Psoas muscle (tissue), 7 donors: ENCODE measurements at regions not wholly inside any gene's neighbourhood (a gene's known extent, or its start where the extent isn't known, plus 50 kb on each side); places are given as distances from the start of the nearest gene placed in this dataset.
A peak's percentile ranks its signal among the peaks of the same experiment; 100 is the strongest.

Experiments used
- ATAC-seq, 4 donors: fragments of 200-7000 bp; cut with Tn5 transposase; one replicate each; pipeline ENCODE4 v1.9.1; 2020; ENCODE audit warnings: moderate library complexity in 3 of 4, mild to moderate bottlenecking in 2 of 4
- DNase-seq, 2 donors: peaks; one replicate each; pipeline ENCODE4 v3.0.0-alpha.2; 2020
- H3K27ac ChIP-seq: fragments of 200-600 bp; one replicate; pipeline ENCODE4 v1.8.0; 2022
- H3K27me3 ChIP-seq, 3 donors: fragments of 200-600 bp in 1 of 3; one replicate each; pipeline versions ENCODE4 v1.6.1 to v1.8.0; 2013 to 2022; ENCODE audit warnings: low read length in 2 of 3, mild to moderate bottlenecking in 2 of 3, moderate library complexity in 1 of 3; ENCODE audit not compliant: insufficient read depth in 3 of 3
- H3K36me3 ChIP-seq, 2 donors: fragments of 200-600 bp in 1 of 2; one replicate each; pipeline versions ENCODE4 v1.6.1 to v1.8.0; 2013 to 2022; ENCODE audit warnings: low read depth in 1 of 2, mild to moderate bottlenecking in 1 of 2, moderate library complexity in 1 of 2; ENCODE audit not compliant: insufficient read depth in 1 of 2
- H3K4me1 ChIP-seq: fragments of 200-600 bp; one replicate; pipeline ENCODE4 v1.8.0; 2022
- H3K4me3 ChIP-seq: fragments of 200-600 bp; one replicate; pipeline ENCODE4 v1.8.0; 2022; ENCODE audit warnings: mild to moderate bottlenecking
- H3K9me3 ChIP-seq: fragments of 200-600 bp; one replicate; pipeline ENCODE4 v1.8.0; 2022
- CTCF ChIP-seq: fragments of 200-600 bp; IDR thresholded peaks from one replicate; pipeline ENCODE4 v1.8.0; 2022; ENCODE audit warnings: antibody characterized with exemption
- WGBS, 3 donors: extraction: QIAGEN DNeasy Blood & Tissue Kit; methylation state at CpG; one replicate each; pipeline versions ENCODE4 v1.1.6 to v1.1.7; 2013; 5-methylcytosine and 5-hydroxymethylcytosine counted together
- intact Hi-C, 2 donors: fragments of 100-400 bp; cut with DNase I; formaldehyde crosslinking; loops; one replicate each; pipeline versions ENCODE4 v1.11.0 to v1.14.2; 2022
- donor health status: healthy with polysubstance abuse.
- donor health status: DM: no; HTN: no; CAD: no; lungs with moderate emphysema.
- donor health status: Bipolar disorder and iron deficiency.
- donor health status: healthy.
- donor health status: DM: yes; HTN: yes; CAD: no.
- donor health status: DM: no; HTN: no; CAD: no.
- donor health status: DM: yes; HTN: yes; CAD: no.

- DNase-seq (no peak), ATAC-seq (no peak)
- H3K9me3 ChIP-seq: no peaks in the 10 kb centered on the region
- no peaks in the 10 kb centered on the region for H3K27me3 ChIP-seq
- H3K4me1 ChIP-seq: no peaks in the 10 kb centered on the region
- intact Hi-C loops: no loop called here
- no peak overlapping the region for H3K4me3 ChIP-seq
- H3K27ac ChIP-seq: no peak overlapping the region
- no peak for TF ChIP-seq CTCF
- H3K36me3 ChIP-seq: no peaks in the 10 kb centered on the region
Measured at GRCh38 chr4:147078362-147078761, 132.7 kb upstream of the TTC29 start.

- Histone ChIP-seq H3K27ac (no peak overlapping the region), H3K27me3 (no peaks in the 10 kb centered on the region), H3K4me3 (peak overlapping the region; percentile 48), H3K9me3 (no peaks in the 10 kb centered on the region), H3K4me1 (no peaks in the 10 kb centered on the region), H3K36me3 (no peaks in the 10 kb centered on the region)
- intact Hi-C loops: no loop called here
- 32 to 43% (median 42%) methylated on average over 17 of the region's 17 CpGs for WGBS, 3 donors
- no peak for TF ChIP-seq CTCF
- ATAC-seq (peak in 1 of 4 donors; percentile 21), DNase-seq (no peak)
Measured at GRCh38 chr4:147078875-147079658, 133.4 kb upstream of the TTC29 start.

- Histone ChIP-seq H3K4me1 (no peaks in the 10 kb centered on the region), H3K4me3 (no peak overlapping the region), H3K27me3 (no peaks in the 10 kb centered on the region), H3K27ac (no peak overlapping the region), H3K9me3 (no peaks in the 10 kb centered on the region), H3K36me3 (no peaks in the 10 kb centered on the region)
- TF ChIP-seq CTCF: no peak
- DNase-seq (no peak), ATAC-seq (no peak)
- intact Hi-C loops: no loop called here
- 90 to 98% (median 95%) methylated on average over 1 of the region's 1 CpG for WGBS, 3 donors
Measured at GRCh38 chr4:147084861-147085260, 139.2 kb upstream of the TTC29 start.

- TF ChIP-seq CTCF: no peak
- no peak for ATAC-seq
- H3K4me3 ChIP-seq: no peak overlapping the region
- no peaks in the 10 kb centered on the region for H3K4me1 ChIP-seq
- H3K9me3 ChIP-seq: no peaks in the 10 kb centered on the region
- no peaks in the 10 kb centered on the region for H3K36me3 ChIP-seq
- H3K27ac ChIP-seq: no peak overlapping the region
- intact Hi-C loops: no loop called here
- H3K27me3 ChIP-seq: no peaks in the 10 kb centered on the region
- no peak for DNase-seq
- WGBS, 3 donors: 77 to 93% (median 83%) methylated on average over 2 of the region's 2 CpGs
Measured at GRCh38 chr4:147085781-147086180, 140.1 kb upstream of the TTC29 start.

GRCh38 chr4:147088146-147088545 lies 142.5 kb upstream of the TTC29 start:
- no peaks in the 10 kb centered on the region for H3K36me3 ChIP-seq
- intact Hi-C loops: no loop called here
- 70 to 71% (median 71%) methylated on average over 4 of the region's 4 CpGs for WGBS, 3 donors
- H3K27me3 ChIP-seq: no peaks in the 10 kb centered on the region
- no peak overlapping the region for H3K27ac ChIP-seq
- no peak for DNase-seq
- no peak for ATAC-seq
- no peak overlapping the region for H3K4me3 ChIP-seq
- no peaks in the 10 kb centered on the region for H3K9me3 ChIP-seq
- no peak for TF ChIP-seq CTCF
- H3K4me1 ChIP-seq: no peaks in the 10 kb centered on the region
